ENCODE measurements at regions not wholly inside any gene's neighbourhood (a gene's known extent, or its start where the extent isn't known, plus 50 kb on each side); places are given as distances from the start of the nearest gene placed in this dataset.

DNA sequence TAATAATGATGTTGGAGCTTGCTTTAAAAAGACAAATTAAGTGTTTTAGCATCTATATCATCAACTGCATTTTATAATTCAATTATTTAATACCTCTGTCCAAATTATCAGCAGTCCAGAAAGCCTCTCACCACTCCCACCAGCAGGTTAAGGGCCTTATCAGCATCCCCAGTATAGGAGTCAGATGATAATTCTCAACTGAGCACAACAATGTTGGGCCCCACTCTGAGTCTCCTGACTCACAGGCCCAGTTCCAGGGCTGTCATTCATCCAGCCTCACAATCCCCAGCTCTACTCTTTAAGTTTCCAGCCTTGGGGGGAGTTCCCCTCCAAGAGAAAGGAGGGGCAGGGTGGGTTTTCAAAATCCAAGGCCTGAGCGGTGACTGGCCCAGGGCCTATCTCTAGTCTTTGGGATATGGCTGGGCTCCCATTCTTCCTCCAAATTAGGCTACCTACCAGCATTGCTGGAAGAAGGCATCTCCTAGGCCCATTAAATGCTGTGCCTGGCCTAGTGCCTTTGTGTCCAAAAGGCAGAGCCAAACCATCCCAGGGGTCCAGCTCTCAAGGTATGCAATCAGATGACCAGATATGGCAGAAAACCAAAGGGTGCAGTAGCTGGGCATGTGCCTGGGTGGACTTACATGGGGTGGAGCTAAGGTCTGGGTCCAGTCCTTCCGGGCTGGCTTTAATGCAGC is 134.1 kb downstream of the GLUL start:
- H3K27ac ChIP-seq (ENCODE audit: low read depth in 2 of 2, low read length in 2 of 2) = no peak overlapping the region
- FAIRE-seq = no peak
- H3K9me3 ChIP-seq (ENCODE audit: control insufficient read depth in 2 of 3, insufficient read depth in 1 of 3, low read length in 3 of 3) = no peaks in the 10 kb centered on the region
- DNase-seq = no peak
- no peak overlapping the region for H3K9ac ChIP-seq (ENCODE audit: low read length in 3 of 3)
- no peaks in the 10 kb centered on the region for H3K36me3 ChIP-seq (ENCODE audit: control insufficient read depth in 2 of 3, insufficient read depth in 3 of 3, low read length in 3 of 3)
- H3K4me1 ChIP-seq (ENCODE audit: control insufficient read depth in 2 of 3, insufficient read depth in 2 of 3, low read depth in 1 of 3, low read length in 3 of 3) = peaks cover 0 to 6% (median 0%) of the 10 kb centered on the region in 3 donors
- no peak for TF ChIP-seq CTCF (IDR thresholded peaks at IDR 0.05; ENCODE audit: borderline replicate concordance, extremely low read depth, insufficient read depth)
- intact Hi-C loops (cut with DNase I) = no loop called here
- H3K4me3 ChIP-seq (ENCODE audit: low read length in 3 of 3) = no peak overlapping the region
- no peaks in the 10 kb centered on the region for H3K27me3 ChIP-seq (ENCODE audit: control insufficient read depth, insufficient read depth, low read length)

- Histone ChIP-seq H3K4me3 (ENCODE audit: low read length in 3 of 3) (no peak overlapping the region), H3K9me3 (ENCODE audit: control insufficient read depth in 2 of 3, insufficient read depth in 1 of 3, low read length in 3 of 3) (no peaks in the 10 kb centered on the region), H3K27ac (ENCODE audit: low read depth in 2 of 2, low read length in 2 of 2) (no peak overlapping the region), H3K4me1 (ENCODE audit: control insufficient read depth in 2 of 3, insufficient read depth in 2 of 3, low read depth in 1 of 3, low read length in 3 of 3) (peaks cover 0 to 6% (median 0%) of the 10 kb centered on the region in 3 donors), H3K36me3 (ENCODE audit: control insufficient read depth in 2 of 3, insufficient read depth in 3 of 3, low read length in 3 of 3) (no peaks in the 10 kb centered on the region), H3K9ac (ENCODE audit: low read length in 3 of 3) (no peak overlapping the region), H3K27me3 (ENCODE audit: control insufficient read depth, insufficient read depth, low read length) (no peaks in the 10 kb centered on the region)
- DNase-seq (no peak), FAIRE-seq (no peak)
- TF ChIP-seq CTCF (IDR thresholded peaks at IDR 0.05; ENCODE audit: borderline replicate concordance, extremely low read depth, insufficient read depth) = no peak
- intact Hi-C loops (cut with DNase I) = no loop called here
Observed at GRCh38 chr1:182256931-182257330, 134.7 kb downstream of the GLUL start.

DNA sequence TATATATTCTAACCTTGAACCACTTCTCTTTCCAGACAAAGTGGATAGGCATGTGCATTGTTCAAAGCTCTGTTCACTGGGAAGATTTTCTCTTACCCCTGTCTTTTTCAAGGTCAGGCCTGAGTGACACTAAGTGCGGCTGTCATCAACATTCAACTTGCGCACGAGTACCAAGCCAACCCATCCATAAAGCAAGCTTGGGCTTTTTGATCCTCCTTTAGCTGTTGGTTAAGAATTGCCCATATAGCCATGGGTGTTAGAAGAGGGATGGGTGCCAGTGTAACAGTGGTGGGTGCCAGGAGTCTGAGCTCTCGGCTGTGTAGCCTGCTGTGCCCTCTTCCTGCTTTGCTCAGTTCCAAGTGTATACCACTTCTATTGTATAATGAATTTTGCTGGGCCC is 136.1 kb downstream of the GLUL start:
- no peak overlapping the region for H3K4me3 ChIP-seq (ENCODE audit: low read length in 3 of 3)
- H3K9me3 ChIP-seq (ENCODE audit: control insufficient read depth in 2 of 3, insufficient read depth in 1 of 3, low read length in 3 of 3) = no peaks in the 10 kb centered on the region
- intact Hi-C loops (cut with DNase I) = no loop called here
- TF ChIP-seq CTCF (IDR thresholded peaks at IDR 0.05; ENCODE audit: borderline replicate concordance, extremely low read depth, insufficient read depth) = no peak
- no peak overlapping the region for H3K27ac ChIP-seq (ENCODE audit: low read depth in 2 of 2, low read length in 2 of 2)
- H3K9ac ChIP-seq (ENCODE audit: low read length in 3 of 3) = no peak overlapping the region
- DNase-seq (no peak), FAIRE-seq (no peak)
- H3K36me3 ChIP-seq (ENCODE audit: control insufficient read depth in 2 of 3, insufficient read depth in 3 of 3, low read length in 3 of 3) = no peaks in the 10 kb centered on the region
- H3K27me3 ChIP-seq (ENCODE audit: control insufficient read depth, insufficient read depth, low read length) = no peaks in the 10 kb centered on the region
- peaks cover 0 to 6% (median 0%) of the 10 kb centered on the region in 3 donors for H3K4me1 ChIP-seq (ENCODE audit: control insufficient read depth in 2 of 3, insufficient read depth in 2 of 3, low read depth in 1 of 3, low read length in 3 of 3)

Measured in kidney (tissue), 13 donors.